ENCODE measurements at regions not wholly inside any gene's neighbourhood (a gene's known extent, or its start where the extent isn't known, plus 50 kb on each side); places are given as distances from the start of the nearest gene placed in this dataset.

DNA sequence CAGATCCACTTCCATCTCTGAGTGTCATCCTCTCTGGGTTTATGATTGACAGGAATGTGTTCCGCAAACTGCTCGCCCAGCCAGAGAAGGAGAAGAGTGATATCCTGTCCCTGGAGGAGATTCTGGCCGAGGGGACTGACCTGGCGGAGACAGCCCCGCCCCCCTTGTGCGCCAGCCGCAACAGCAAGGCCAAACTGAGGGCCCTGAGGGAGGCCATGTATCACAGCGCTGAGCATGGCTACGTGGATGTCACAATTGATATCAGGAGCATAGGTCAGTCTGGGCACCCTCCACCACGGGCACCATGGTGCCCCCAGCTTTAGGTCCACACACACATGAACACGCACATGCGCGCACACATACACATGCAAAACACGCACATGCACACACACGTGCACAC, 67.5 kb upstream of the PWP1 start:
- no peak overlapping the region for H3K23ac ChIP-seq (ENCODE audit: insufficient read length)
- H4K91ac ChIP-seq (replicated peaks; ENCODE audit: insufficient read length, low read length) = no peak overlapping the region
- H2BK12ac ChIP-seq (ENCODE audit: low read depth, low read length) = no peak overlapping the region; the same call in 1 of the 2 replicates
- no peak overlapping the region for H2BK15ac ChIP-seq (ENCODE audit: low read length)
- no peak overlapping the region for H2AK5ac ChIP-seq (ENCODE audit: low read depth, low read length)
- ChIA-PET POLR2A (ENCODE audit: partially characterized antibody) (interaction anchor here (0.6 to 1.6 kb wide), 3 partner anchors 8 to 54 kb away, joined by 3 to 5 read pairs (median 5); no protein-coding TSS in a partner anchor), CTCF (ENCODE audit: partially characterized antibody) (interaction anchor here (0.8 to 9.8 kb wide), 7 partner anchors 9 to 487 kb away, joined by 3 to 117 read pairs (median 5); no protein-coding TSS in a partner anchor)
- FAIRE-seq (no peak), DNase-seq (ENCODE audit: low read depth in 1 of 2, low spot score in 2 of 2) (no peak)
- no peaks in the 10 kb centered on the region for H3K79me2 ChIP-seq (ENCODE audit: control insufficient read depth in 1 of 2, insufficient read depth in 2 of 2, low read length in 2 of 2)
- H3K36me3 ChIP-seq (ENCODE audit: control insufficient read depth in 2 of 4, insufficient read depth in 4 of 4, low read length in 3 of 4) = no peaks in the 10 kb centered on the region
- no peaks in the 10 kb centered on the region for H3K79me1 ChIP-seq (ENCODE audit: low read depth, low read length)
- H2BK120ac ChIP-seq (replicated peaks; ENCODE audit: low read depth, low read length) = no peak overlapping the region
- H3K4ac ChIP-seq (replicated peaks; ENCODE audit: insufficient read length, low read depth, low read length) = no peak overlapping the region
- H2BK20ac ChIP-seq (ENCODE audit: low read length) = no peak overlapping the region
- no peak overlapping the region for H3K9ac ChIP-seq (replicated peaks in 1 of 4; ENCODE audit: extremely low read depth in 1 of 4, low read depth in 3 of 4, low read length in 3 of 4)
- no peak overlapping the region for H4K8ac ChIP-seq (ENCODE audit: extremely low read depth, insufficient read depth, low read length)
- H2BK5ac ChIP-seq (ENCODE audit: low read depth, low read length) = no peak overlapping the region
- H3K4me1 ChIP-seq (replicated peaks in 1 of 4; ENCODE audit: control insufficient read depth in 3 of 4, insufficient read depth in 4 of 4, low read length in 3 of 4) = no peaks in the 10 kb centered on the region
- H3K4me2 ChIP-seq (ENCODE audit: insufficient read depth in 1 of 2, low read depth in 2 of 2, low read length in 2 of 2) = no peak overlapping the region
- no peak overlapping the region for H4K5ac ChIP-seq (ENCODE audit: insufficient read length, low read depth, low read length)
- 95% methylated on average over 15 of the region's 15 CpGs; no CpG with 5 or more reads in 1 of the 2 experiments for WGBS, 2 experiments (ENCODE audit: extremely low coverage in 1 of 2, insufficient coverage in 1 of 2, insufficient read length in 1 of 2, insufficient replicate concordance in 2 of 2, low coverage in 1 of 2, low lambda C conversion rate in 2 of 2, missing lambda C conversion rate in 1 of 2)
- H3K14ac ChIP-seq (ENCODE audit: insufficient read length) = no peak overlapping the region
- H3K9me3 ChIP-seq (ENCODE audit: insufficient read depth in 2 of 2, low read depth in 1 of 2, low read length in 1 of 2) = no peaks in the 10 kb centered on the region
- no peak overlapping the region for H3K4me3 ChIP-seq (ENCODE audit: extremely low read depth in 1 of 4, insufficient read depth in 2 of 4, low read depth in 3 of 4, low read length in 4 of 4)
- no peaks in the 10 kb centered on the region for H4K20me1 ChIP-seq (replicated peaks in 1 of 2; ENCODE audit: control insufficient read depth in 1 of 2, insufficient read depth in 2 of 2, low read length in 2 of 2)
- H3K56ac ChIP-seq (replicated peaks; ENCODE audit: insufficient read length, low read depth, low read length) = no peak overlapping the region
- no peak overlapping the region for H3K27ac ChIP-seq (ENCODE audit: low read depth, low read length)
- H3K18ac ChIP-seq (ENCODE audit: extremely low read depth, low read length) = no peak overlapping the region
- H2AFZ ChIP-seq (ENCODE audit: low read length) = no peak overlapping the region
- H3K27me3 ChIP-seq (replicated peaks in 1 of 4; ENCODE audit: control insufficient read depth in 3 of 4, extremely low read depth in 1 of 4, insufficient read depth in 3 of 4, low read length in 3 of 4) = no peaks in the 10 kb centered on the region
- no peaks in the 10 kb centered on the region for H3K23me2 ChIP-seq (ENCODE audit: low read depth, low read length)
- TF ChIP-seq PHF8 (conservative IDR thresholded peaks at IDR 0.05; ENCODE audit: low read depth, low read length) (no peak), SP4 (IDR thresholded peaks at IDR 0.05; ENCODE audit: low read length) (no peak), NRF1 (IDR thresholded peaks at IDR 0.05; ENCODE audit: low read depth, low read length) (no peak), EP300 (IDR thresholded peaks at IDR 0.05; ENCODE audit: borderline replicate concordance in 1 of 2, low read depth in 2 of 2, low read length in 2 of 2) (no peak), POLR2A (IDR thresholded peaks at IDR 0.05; ENCODE audit: control extremely low read depth in 1 of 2, low read depth in 2 of 2, low read length in 2 of 2) (no peak), RFX5 (IDR thresholded peaks at IDR 0.05; ENCODE audit: borderline replicate concordance, low read depth, low read length) (no peak), TEAD4 (IDR thresholded peaks at IDR 0.05; ENCODE audit: low read depth, low read length) (no peak), CHD2 (IDR thresholded peaks at IDR 0.05; ENCODE audit: low read length) (no peak), MAFK (IDR thresholded peaks at IDR 0.05; ENCODE audit: low read depth, low read length) (no peak), BCL11A (IDR thresholded peaks at IDR 0.05; ENCODE audit: low read depth in 2 of 2, low read length in 2 of 2) (no peak), JUND (IDR thresholded peaks at IDR 0.05; ENCODE audit: low read length) (no peak), CBX8 (IDR thresholded peaks at IDR 0.05; ENCODE audit: borderline replicate concordance, low read depth, low read length) (no peak), KDM5A (IDR thresholded peaks at IDR 0.05; ENCODE audit: low read length) (no peak), SUZ12 (IDR thresholded peaks at IDR 0.05; ENCODE audit: low read length) (no peak)
- TF ChIP-seq, protein P1, sequence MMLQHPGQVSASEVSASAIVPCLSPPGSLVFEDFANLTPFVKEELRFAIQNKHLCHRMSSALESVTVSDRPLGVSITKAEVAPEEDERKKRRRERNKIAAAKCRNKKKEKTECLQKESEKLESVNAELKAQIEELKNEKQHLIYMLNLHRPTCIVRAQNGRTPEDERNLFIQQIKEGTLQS (IDR thresholded peaks at IDR 0.05; ENCODE audit: insufficient read depth, low read depth, low read length) = no peak

All from H1 (cell line).